ENCODE measurements at regions not wholly inside any gene's neighbourhood (a gene's known extent, or its start where the extent isn't known, plus 50 kb on each side); places are given as distances from the start of the nearest gene placed in this dataset.

GRCh38 chr12:125852116-125852515 is 786.9 kb downstream of the AACS start:
- ATAC-seq (no peak), DNase-seq (no peak)
- Histone ChIP-seq H3K4me3 (no peak overlapping the region), H3K27me3 (no peaks in the 10 kb centered on the region), H3K27ac (no peak overlapping the region), H3K4me1 (no peaks in the 10 kb centered on the region), H3K9me3 (no peaks in the 10 kb centered on the region), H3K36me3 (no peaks in the 10 kb centered on the region)
- intact Hi-C loops (cut with DNase I): no loop called here
- no peak for TF ChIP-seq CTCF (IDR thresholded peaks at IDR 0.05)

GRCh38 chr12:125852679-125853078 is 787.4 kb downstream of the AACS start:
- Histone ChIP-seq H3K36me3 (no peaks in the 10 kb centered on the region), H3K4me3 (no peak overlapping the region), H3K27ac (no peak overlapping the region), H3K4me1 (no peaks in the 10 kb centered on the region), H3K9me3 (no peaks in the 10 kb centered on the region), H3K27me3 (no peaks in the 10 kb centered on the region)
- no peak for TF ChIP-seq CTCF (IDR thresholded peaks at IDR 0.05)
- intact Hi-C loops (cut with DNase I): no loop called here
- DNase-seq (no peak), ATAC-seq (no peak)

DNA sequence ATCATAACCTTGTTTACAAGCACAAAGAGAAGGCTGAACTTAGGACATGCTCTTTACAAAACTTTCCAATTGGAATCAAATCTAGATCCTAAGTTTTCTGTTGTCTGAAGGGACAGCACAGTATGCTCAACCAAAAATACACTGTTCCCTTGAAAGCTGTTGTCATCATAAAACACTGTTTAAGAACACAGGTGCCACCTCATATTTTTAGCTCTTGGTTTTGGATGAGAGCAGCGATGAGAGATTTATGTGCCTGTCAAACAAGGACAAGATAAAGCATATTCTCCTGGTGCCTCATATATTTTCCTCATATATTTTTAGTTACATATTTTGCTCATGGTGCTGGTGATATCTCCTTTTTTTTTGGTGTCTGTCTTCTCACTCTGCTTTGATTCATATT is 788.4 kb downstream of the AACS start:
- intact Hi-C loops (cut with DNase I): no loop called here
- no peak for ATAC-seq
- Histone ChIP-seq H3K4me1 (no peaks in the 10 kb centered on the region), H3K4me3 (no peak overlapping the region), H3K36me3 (no peaks in the 10 kb centered on the region), H3K9me3 (no peaks in the 10 kb centered on the region), H3K27me3 (no peaks in the 10 kb centered on the region), H3K27ac (no peak overlapping the region)
- no peak for TF ChIP-seq CTCF (IDR thresholded peaks at IDR 0.05)
- DNase-seq: no peak

DNA sequence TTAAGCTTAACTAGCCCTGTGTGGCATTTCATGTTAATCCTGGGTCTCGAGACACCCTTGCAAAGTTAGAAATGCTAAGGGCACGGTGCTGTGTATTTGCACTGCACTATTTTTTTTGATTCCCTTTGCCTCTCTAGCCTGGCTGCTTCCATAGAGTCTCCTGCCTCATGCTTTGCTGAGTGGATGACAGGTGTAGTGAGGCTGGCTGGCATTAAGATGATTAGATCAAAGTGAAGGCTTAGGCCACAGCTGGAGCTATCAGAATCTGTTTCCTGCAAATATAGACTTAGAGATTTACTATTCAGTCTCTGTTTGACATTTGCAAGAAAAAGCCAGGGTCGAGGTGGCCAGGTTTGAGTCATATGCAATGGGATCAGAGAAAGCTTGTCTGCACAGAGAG is 791.1 kb downstream of the AACS start:
- H3K27me3 ChIP-seq: peaks cover 5% of the 10 kb centered on the region

DNA sequence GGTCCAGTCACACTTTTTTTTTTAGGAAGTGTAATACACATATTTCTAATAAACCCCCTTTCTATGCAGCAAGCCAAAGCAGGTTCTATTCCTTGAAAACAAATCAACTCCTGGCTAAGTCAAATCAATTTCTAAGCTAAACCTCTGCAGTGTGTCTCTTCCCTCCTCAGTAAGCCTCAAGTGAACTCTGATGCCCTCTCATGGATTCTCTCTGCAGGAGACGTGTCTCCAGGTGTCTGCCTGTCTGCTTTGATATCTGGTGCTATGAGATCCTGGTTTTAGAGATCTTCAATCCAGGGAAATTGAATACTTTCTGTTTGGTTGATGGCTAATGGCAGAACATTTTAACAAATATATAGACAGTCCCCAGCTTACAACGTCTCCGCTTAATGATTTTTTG is 791.7 kb downstream of the AACS start:
- TF ChIP-seq CTCF (IDR thresholded peaks at IDR 0.05): no peak
- intact Hi-C loops (cut with DNase I): no loop called here
- Histone ChIP-seq H3K4me1 (no peaks in the 10 kb centered on the region), H3K4me3 (no peak overlapping the region), H3K27ac (no peak overlapping the region), H3K27me3 (peaks cover 5% of the 10 kb centered on the region), H3K9me3 (no peaks in the 10 kb centered on the region), H3K36me3 (no peaks in the 10 kb centered on the region)
- DNase-seq: no peak
- no peak for ATAC-seq

More for the DNA sequence above, 791.1 kb downstream of the AACS start:
- Histone ChIP-seq H3K4me3 (no peak overlapping the region), H3K4me1 (no peaks in the 10 kb centered on the region), H3K36me3 (no peaks in the 10 kb centered on the region), H3K27ac (no peak overlapping the region), H3K9me3 (no peaks in the 10 kb centered on the region)
- ATAC-seq: no peak
- TF ChIP-seq CTCF (IDR thresholded peaks at IDR 0.05): no peak
- intact Hi-C loops (cut with DNase I): no loop called here
- DNase-seq: no peak

DNA sequence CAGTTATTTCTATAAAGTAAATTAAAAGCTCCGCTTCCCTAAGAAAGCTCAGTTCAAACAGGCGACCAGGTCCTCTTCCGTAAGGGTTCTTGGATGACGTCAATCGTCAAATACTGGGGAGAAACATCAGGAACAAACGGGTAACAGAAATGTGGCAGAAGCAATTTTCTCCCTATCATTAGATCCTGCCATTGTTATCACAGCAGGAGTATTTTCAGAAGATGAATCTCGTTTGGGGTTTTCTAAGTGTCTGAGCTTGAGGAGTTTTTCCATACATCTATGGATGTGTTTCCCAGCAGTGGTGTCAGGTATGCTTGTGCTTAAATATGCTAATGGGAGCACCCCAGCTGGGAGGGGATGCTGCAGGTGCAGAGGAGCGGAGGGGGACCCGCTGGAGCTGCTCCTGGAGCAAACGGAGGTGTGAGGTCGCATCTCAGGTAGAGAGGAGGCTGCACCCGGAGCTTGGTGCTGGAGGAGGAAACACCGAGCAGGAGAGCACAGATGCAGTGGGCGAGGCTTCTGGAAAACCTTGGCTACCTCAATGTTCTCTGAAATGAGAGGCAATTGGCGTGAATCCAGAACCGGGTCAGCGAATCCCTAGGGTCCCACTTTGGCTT is 795.5 kb downstream of the AACS start:
- H3K36me3 ChIP-seq: no peaks in the 10 kb centered on the region
- H3K4me1 ChIP-seq: no peaks in the 10 kb centered on the region
- no peak overlapping the region for H3K27ac ChIP-seq
- TF ChIP-seq CTCF (IDR thresholded peaks at IDR 0.05): no peak
- DNase-seq (no peak), ATAC-seq (no peak)
- no peaks in the 10 kb centered on the region for H3K9me3 ChIP-seq
- intact Hi-C loops (cut with DNase I): no loop called here
- no peak overlapping the region for H3K4me3 ChIP-seq
- peaks cover 5% of the 10 kb centered on the region for H3K27me3 ChIP-seq

All from upper lobe of right lung (tissue), 1 donor.